ENCODE measurements at regions not wholly inside any gene's neighbourhood (a gene's known extent, or its start where the extent isn't known, plus 50 kb on each side); places are given as distances from the start of the nearest gene placed in this dataset.

- TF ChIP-seq FOXJ3 (CRISPR knock-in tag; IDR thresholded peaks at IDR 0.05; ENCODE audit: borderline replicate concordance), result no peak
- TF ChIP-seq DPF2 (CRISPR knock-in tag; IDR thresholded peaks at IDR 0.05; ENCODE audit: borderline replicate concordance, low read depth), result peak; percentile 71; the same call in 1 of the 2 replicates
- 0 out of 2 replicates have a peak, but pooled peaks have one; percentile 50 for TF ChIP-seq ZNF761 (CRISPR knock-in tag; conservative IDR thresholded peaks at IDR 0.05)
- TF ChIP-seq ZNF614 (CRISPR knock-in tag; IDR thresholded peaks at IDR 0.05; ENCODE audit: borderline replicate concordance), result peak; percentile 57; the same call in 1 of the 2 replicates
- TF ChIP-seq ATF2 (CRISPR knock-in tag; IDR thresholded peaks at IDR 0.05), result peak; percentile 89
- no peak for TF ChIP-seq ELF4 (CRISPR knock-in tag; IDR thresholded peaks at IDR 0.05; ENCODE audit: borderline replicate concordance)
- TF ChIP-seq ZMYM4 (CRISPR knock-in tag; IDR thresholded peaks at IDR 0.05), result peak; percentile 53; the same call in 1 of the 2 replicates
- no peak for TF ChIP-seq HIVEP1 (CRISPR knock-in tag; IDR thresholded peaks at IDR 0.05)
- no peak for TF ChIP-seq CENPBD1 (CRISPR knock-in tag; IDR thresholded peaks at IDR 0.05; ENCODE audit: borderline replicate concordance, low read depth)
- no peak for TF ChIP-seq ZNF777 (CRISPR knock-in tag; IDR thresholded peaks at IDR 0.05)
- TF ChIP-seq KDM3A (CRISPR knock-in tag; IDR thresholded peaks at IDR 0.05; ENCODE audit: low read depth), result peak; percentile 84
- TF ChIP-seq ZBTB26 (CRISPR knock-in tag; IDR thresholded peaks at IDR 0.05; ENCODE audit: borderline replicate concordance), result peak; percentile 99
- peak; percentile 75; the same call in 1 of the 2 replicates for TF ChIP-seq ZFP90 (CRISPR knock-in tag; IDR thresholded peaks at IDR 0.05; ENCODE audit: borderline replicate concordance)
- TF ChIP-seq TRIM22 (IDR thresholded peaks at IDR 0.05), result no peak
- TF ChIP-seq KLF9 (CRISPR knock-in tag; IDR thresholded peaks at IDR 0.05; ENCODE audit: low read depth), result no peak
- TF ChIP-seq CCAR2 (optimal IDR thresholded peaks at IDR 0.05; ENCODE audit: low read depth, low read length), result no peak
- no peak for TF ChIP-seq NFKB2 (CRISPR knock-in tag; IDR thresholded peaks at IDR 0.05; ENCODE audit: borderline replicate concordance)
- peak; percentile 46; the same call in 1 of the 2 replicates for TF ChIP-seq CBX5 (CRISPR knock-in tag; IDR thresholded peaks at IDR 0.05; ENCODE audit: borderline replicate concordance)
- no peak for TF ChIP-seq SMC3 (IDR thresholded peaks at IDR 0.05; ENCODE audit: low read length)
- TF ChIP-seq HBP1 (CRISPR knock-in tag; IDR thresholded peaks at IDR 0.05; ENCODE audit: low read depth), result no peak
- peak; percentile 36; the same call in 1 of the 2 replicates for TF ChIP-seq THAP9 (CRISPR knock-in tag; IDR thresholded peaks at IDR 0.05; ENCODE audit: borderline replicate concordance)
- no peak for TF ChIP-seq KLF13 (CRISPR knock-in tag; IDR thresholded peaks at IDR 0.05)
Observed at GRCh38 chr20:48126227-48126740, 341.0 kb upstream of the SULF2 start (continued).
